ENCODE measurements at regions not wholly inside any gene's neighbourhood (a gene's known extent, or its start where the extent isn't known, plus 50 kb on each side); places are given as distances from the start of the nearest gene placed in this dataset.

DNA sequence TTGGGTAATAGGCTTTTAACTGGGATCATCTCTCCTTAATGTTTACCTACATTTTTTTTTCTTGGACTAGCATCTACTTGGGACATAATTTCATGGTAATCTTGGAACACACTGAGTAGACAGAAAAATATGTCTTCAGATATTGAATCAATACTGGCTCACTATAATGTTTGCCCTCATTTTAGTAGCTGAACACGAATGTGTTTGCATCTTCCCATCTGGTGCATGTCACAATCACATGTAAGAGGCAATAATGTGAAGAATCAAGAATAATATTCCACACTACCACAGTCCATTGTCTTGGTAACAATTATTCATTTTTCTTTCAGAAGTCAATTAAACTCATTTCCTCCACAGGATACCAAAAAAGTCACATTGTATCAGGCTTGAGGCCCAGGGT lies 382.7 kb upstream of the CDH10 start:
- Histone ChIP-seq H3K27me3 (ENCODE audit: control insufficient read depth, insufficient read depth, low read length) (no peaks in the 10 kb centered on the region), H3K9me3 (ENCODE audit: control insufficient read depth, insufficient read depth, low read length) (peaks cover 5% of the 10 kb centered on the region), H3K4me3 (ENCODE audit: low read depth, low read length) (no peak overlapping the region), H3K27ac (ENCODE audit: low read depth, low read length) (no peak overlapping the region)
- no peak for DNase-seq (ENCODE audit: low read depth, low spot score)
- POLR2A ChIA-PET = no interaction called here
- CTCF ChIA-PET = no interaction called here
- TF ChIP-seq, protein P1, sequence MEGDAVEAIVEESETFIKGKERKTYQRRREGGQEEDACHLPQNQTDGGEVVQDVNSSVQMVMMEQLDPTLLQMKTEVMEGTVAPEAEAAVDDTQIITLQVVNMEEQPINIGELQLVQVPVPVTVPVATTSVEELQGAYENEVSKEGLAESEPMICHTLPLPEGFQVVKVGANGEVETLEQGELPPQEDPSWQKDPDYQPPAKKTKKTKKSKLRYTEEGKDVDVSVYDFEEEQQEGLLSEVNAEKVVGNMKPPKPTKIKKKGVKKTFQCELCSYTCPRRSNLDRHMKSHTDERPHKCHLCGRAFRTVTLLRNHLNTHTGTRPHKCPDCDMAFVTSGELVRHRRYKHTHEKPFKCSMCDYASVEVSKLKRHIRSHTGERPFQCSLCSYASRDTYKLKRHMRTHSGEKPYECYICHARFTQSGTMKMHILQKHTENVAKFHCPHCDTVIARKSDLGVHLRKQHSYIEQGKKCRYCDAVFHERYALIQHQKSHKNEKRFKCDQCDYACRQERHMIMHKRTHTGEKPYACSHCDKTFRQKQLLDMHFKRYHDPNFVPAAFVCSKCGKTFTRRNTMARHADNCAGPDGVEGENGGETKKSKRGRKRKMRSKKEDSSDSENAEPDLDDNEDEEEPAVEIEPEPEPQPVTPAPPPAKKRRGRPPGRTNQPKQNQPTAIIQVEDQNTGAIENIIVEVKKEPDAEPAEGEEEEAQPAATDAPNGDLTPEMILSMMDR (IDR thresholded peaks at IDR 0.05; ENCODE audit: low read depth, low read length) = no peak

DNA sequence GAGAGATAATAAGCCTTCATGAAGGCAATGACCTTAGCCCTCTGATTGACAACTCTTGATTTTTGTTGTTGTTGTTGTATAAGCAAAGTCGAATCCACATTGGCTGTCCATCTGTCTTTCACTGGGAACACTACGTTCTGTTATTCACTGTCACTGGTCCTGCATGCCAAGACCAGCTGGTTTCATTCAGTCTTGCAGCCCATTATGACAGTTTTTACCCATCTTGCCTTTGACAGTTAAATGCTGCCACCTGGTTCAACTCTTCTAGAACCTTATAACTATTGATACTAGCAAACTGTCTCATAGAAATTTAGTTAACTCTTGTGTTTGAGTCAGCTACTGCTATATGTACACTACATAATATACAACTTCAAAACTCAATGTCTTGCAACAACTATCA lies 382.3 kb upstream of the CDH10 start:
- no peak overlapping the region for H3K27ac ChIP-seq (ENCODE audit: low read depth, low read length)
- CTCF ChIA-PET = no interaction called here
- POLR2A ChIA-PET = no interaction called here
- peaks cover 5% of the 10 kb centered on the region for H3K9me3 ChIP-seq (ENCODE audit: control insufficient read depth, insufficient read depth, low read length)
- no peak for DNase-seq (ENCODE audit: low read depth, low spot score)
- TF ChIP-seq, protein P1 (IDR thresholded peaks at IDR 0.05; ENCODE audit: low read depth, low read length) = no peak
- no peaks in the 10 kb centered on the region for H3K27me3 ChIP-seq (ENCODE audit: control insufficient read depth, insufficient read depth, low read length)
- no peak overlapping the region for H3K4me3 ChIP-seq (ENCODE audit: low read depth, low read length)

DNA sequence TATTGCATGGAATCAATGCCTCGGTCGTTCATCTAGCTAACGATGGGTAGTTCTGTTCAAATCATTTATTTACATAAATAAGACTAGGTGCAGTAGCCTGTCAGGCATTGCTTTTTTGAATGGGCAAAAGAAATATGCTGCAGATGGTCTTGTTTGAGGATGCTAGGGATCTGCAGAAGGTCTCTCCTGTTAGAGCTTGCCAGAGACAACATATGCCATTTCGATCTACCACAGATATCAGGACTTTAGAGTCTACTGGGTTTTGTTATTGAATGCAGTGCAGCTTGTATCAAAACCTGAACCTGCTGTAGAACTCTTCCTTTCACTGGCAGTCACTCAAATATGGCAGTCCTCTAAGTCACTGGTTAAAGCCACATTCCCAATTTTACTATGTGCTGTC lies 381.1 kb upstream of the CDH10 start:
- CTCF ChIA-PET = interaction anchor here (0.6 kb wide), 1 partner anchor 430 kb away, joined by 3 read pairs; no protein-coding TSS in a partner anchor
- DNase-seq (ENCODE audit: low read depth, low spot score) = no peak

DNA sequence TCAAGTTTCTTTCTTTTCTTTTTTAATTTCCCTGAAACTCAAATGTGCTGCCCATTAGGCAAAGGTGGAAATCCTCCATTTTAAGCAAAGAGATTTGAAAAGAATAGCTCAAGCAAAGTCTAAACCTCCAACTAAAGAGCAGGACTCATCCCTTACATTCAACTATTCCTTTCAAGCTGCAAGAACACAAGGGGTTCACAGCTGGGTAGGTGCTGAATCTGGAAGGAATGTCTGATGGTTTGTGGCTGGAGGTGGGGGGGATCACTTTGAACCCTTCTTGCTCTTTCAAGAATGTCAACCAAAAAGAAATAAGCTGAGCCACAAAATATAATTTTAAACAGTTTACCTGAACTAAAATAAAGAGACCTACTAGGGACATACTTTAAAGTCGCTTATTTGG lies 375.7 kb upstream of the CDH10 start:
- ChIA-PET CTCF (no interaction called here), POLR2A (no interaction called here)
- no peak for DNase-seq (ENCODE audit: low read depth, low spot score)
- TF ChIP-seq, protein P1 (IDR thresholded peaks at IDR 0.05; ENCODE audit: low read depth, low read length) = no peak
- H3K27me3 ChIP-seq (ENCODE audit: control insufficient read depth, insufficient read depth, low read length) = no peaks in the 10 kb centered on the region
- no peak overlapping the region for H3K27ac ChIP-seq (ENCODE audit: low read depth, low read length)
- no peak overlapping the region for H3K4me3 ChIP-seq (ENCODE audit: low read depth, low read length)
- H3K9me3 ChIP-seq (ENCODE audit: control insufficient read depth, insufficient read depth, low read length) = peaks cover 4% of the 10 kb centered on the region

More for the DNA sequence above, 381.1 kb upstream of the CDH10 start:
- no peak overlapping the region for H3K4me3 ChIP-seq (ENCODE audit: low read depth, low read length)
- TF ChIP-seq, protein P1 (IDR thresholded peaks at IDR 0.05; ENCODE audit: low read depth, low read length) = no peak
- no peaks in the 10 kb centered on the region for H3K27me3 ChIP-seq (ENCODE audit: control insufficient read depth, insufficient read depth, low read length)
- POLR2A ChIA-PET = no interaction called here
- H3K27ac ChIP-seq (ENCODE audit: low read depth, low read length) = no peak overlapping the region
- peaks cover 5% of the 10 kb centered on the region for H3K9me3 ChIP-seq (ENCODE audit: control insufficient read depth, insufficient read depth, low read length)

DNA sequence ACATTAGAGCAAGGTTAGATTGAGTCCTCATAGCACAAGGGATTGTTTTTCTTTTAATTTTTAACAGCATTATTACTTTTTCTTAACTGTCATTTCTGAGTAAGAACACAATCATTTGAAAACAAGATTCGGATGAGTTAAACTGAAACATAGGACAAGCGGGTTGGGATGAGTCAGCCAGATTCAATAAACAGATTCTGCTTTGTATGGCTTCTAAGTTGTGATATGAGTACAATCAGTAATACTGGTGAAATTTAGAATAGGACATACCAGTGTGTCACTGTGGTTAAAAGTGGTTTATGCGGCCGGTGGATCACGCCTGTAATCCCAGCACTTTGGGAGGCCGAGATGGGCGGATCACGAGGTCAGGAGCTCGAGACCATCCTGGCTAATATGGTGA lies 364.3 kb upstream of the CDH10 start:
- CTCF ChIA-PET = no interaction called here
- H3K27me3 ChIP-seq (ENCODE audit: control insufficient read depth, insufficient read depth, low read length) = no peaks in the 10 kb centered on the region

More for the DNA sequence above, 364.3 kb upstream of the CDH10 start:
- POLR2A ChIA-PET = no interaction called here
- DNase-seq (ENCODE audit: low read depth, low spot score) = no peak
- TF ChIP-seq, protein P1 (IDR thresholded peaks at IDR 0.05; ENCODE audit: low read depth, low read length) = no peak
- no peak overlapping the region for H3K27ac ChIP-seq (ENCODE audit: low read depth, low read length)
- no peak overlapping the region for H3K4me3 ChIP-seq (ENCODE audit: low read depth, low read length)
- H3K9me3 ChIP-seq (ENCODE audit: control insufficient read depth, insufficient read depth, low read length) = peaks cover 4% of the 10 kb centered on the region; the same call in 1 of the 2 replicates

All from AG04450 (cell line).